Astrocyte (in vitro differentiated cells and primary cell): ENCODE measurements at regions not wholly inside any gene's neighbourhood (a gene's known extent, or its start where the extent isn't known, plus 50 kb on each side); places are given as distances from the start of the nearest gene placed in this dataset.
"Not testable (repeated sequence)": the region's sequence is repeated elsewhere in the genome, so short reads cannot be mapped to it uniquely, and the experiment has no call there.

Experiments
- DNase-seq: peaks from one replicate; pipeline ENCODE4 v3.0.0-alpha.2; 2010; ENCODE audit warnings: low read depth
- FAIRE-seq: peaks from 2 replicates; lab custom pipeline; 2011; peaks lifted over from hg19 to GRCh38; lab: Jason Lieb, UNC
- H2AFZ ChIP-seq: 2 replicates; pipeline ENCODE4 v1.6.0; 2012; ENCODE audit warnings: low read depth, low read length, inconsistent platforms
- H3K27ac ChIP-seq: 2 replicates; pipeline ENCODE4 v1.5.1; 2011; ENCODE audit warnings: low read depth, low read length, inconsistent platforms
- H3K27me3 ChIP-seq: 2 replicates; pipeline ENCODE4 v1.6.0; 2011; ENCODE audit warnings: low read length, inconsistent platforms; ENCODE audit not compliant: insufficient read depth
- H3K36me3 ChIP-seq: 2 replicates; pipeline ENCODE4 v1.5.1; 2011; ENCODE audit warnings: low read length, inconsistent platforms; ENCODE audit not compliant: insufficient read depth
- H3K4me1 ChIP-seq: 2 replicates; pipeline ENCODE4 v1.5.1; 2011; ENCODE audit warnings: low read length, inconsistent platforms; ENCODE audit not compliant: insufficient read depth
- H3K4me2 ChIP-seq: 2 replicates; pipeline ENCODE4 v1.6.0; 2012; ENCODE audit warnings: low read length, inconsistent platforms
- H3K4me3 ChIP-seq: 2 replicates; pipeline ENCODE4 v1.5.1; 2011; ENCODE audit warnings: low read depth, mild to moderate bottlenecking, low read length, inconsistent platforms; ENCODE audit not compliant: insufficient read depth
- H3K79me2 ChIP-seq: 2 replicates; pipeline ENCODE4 v1.6.0; 2012; ENCODE audit warnings: mild to moderate bottlenecking, low read length, inconsistent platforms; ENCODE audit not compliant: insufficient read depth
- H3K9ac ChIP-seq: 2 replicates; pipeline ENCODE4 v1.6.0; 2012; ENCODE audit warnings: mild to moderate bottlenecking, low read length, inconsistent platforms
- H3K9me3 ChIP-seq: 2 replicates; pipeline ENCODE4 v1.5.1; 2012; ENCODE audit warnings: low read depth, mild to moderate bottlenecking, low read length, inconsistent platforms; ENCODE audit not compliant: insufficient read depth
- H4K20me1 ChIP-seq: 2 replicates; pipeline ENCODE4 v1.6.0; 2012; ENCODE audit warnings: low read length, inconsistent platforms; ENCODE audit not compliant: insufficient read depth
- H3K27ac Mint-ChIP-seq: one replicate; pipeline ENCODE4 v1.8.0; 2021; ENCODE audit warnings: mild to moderate bottlenecking, mixed read lengths; ENCODE audit not compliant: unreplicated experiment
- H3K27me3 Mint-ChIP-seq: one replicate; pipeline ENCODE4 v1.8.0; 2021; ENCODE audit warnings: low read depth, mixed read lengths; ENCODE audit not compliant: unreplicated experiment
- H3K36me3 Mint-ChIP-seq: one replicate; pipeline ENCODE4 v1.8.0; 2021; ENCODE audit warnings: low read depth, mixed read lengths; ENCODE audit not compliant: unreplicated experiment
- H3K4me1 Mint-ChIP-seq: one replicate; pipeline ENCODE4 v1.8.0; 2021; ENCODE audit warnings: low read depth, mixed read lengths; ENCODE audit not compliant: unreplicated experiment
- H3K4me3 Mint-ChIP-seq: one replicate; pipeline ENCODE4 v1.8.0; 2021; ENCODE audit warnings: mild to moderate bottlenecking, moderate library complexity, mixed read lengths; ENCODE audit not compliant: unreplicated experiment
- H3K9me3 Mint-ChIP-seq: one replicate; pipeline ENCODE4 v1.8.0; 2021; ENCODE audit warnings: mild to moderate bottlenecking, mixed read lengths; ENCODE audit not compliant: unreplicated experiment

- not testable (repeated sequence) for H3K27ac Mint-ChIP-seq
Observed at GRCh38 chr2:132317026-132317680, 99.5 kb upstream of the GPR39 start.

DNA sequence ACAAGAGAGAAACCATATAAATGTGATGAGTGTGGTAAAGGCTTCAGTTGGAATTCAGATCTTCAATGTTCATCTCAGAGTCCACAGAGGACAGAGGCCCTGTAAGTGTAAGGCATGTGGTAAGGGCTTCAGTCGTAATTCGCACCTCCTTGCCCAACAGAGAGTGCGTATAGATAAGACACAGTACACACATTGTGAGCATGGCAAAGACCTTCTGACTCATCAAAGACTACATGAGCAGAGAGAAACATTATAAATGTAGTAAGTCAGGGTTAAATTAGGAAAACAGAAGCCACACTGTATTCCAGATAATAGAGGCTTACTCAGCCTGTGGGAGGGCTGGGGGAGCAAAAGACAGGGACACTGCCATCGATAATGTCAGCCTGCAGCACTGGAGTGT is 98.1 kb upstream of the GPR39 start:
- H2AFZ ChIP-seq, H3K4me3 Mint-ChIP-seq, H3K36me3 ChIP-seq, H3K36me3 Mint-ChIP-seq, H3K4me3 ChIP-seq, H3K4me2 ChIP-seq, H3K27ac ChIP-seq, H3K27me3 Mint-ChIP-seq, H3K9me3 ChIP-seq, H3K4me1 Mint-ChIP-seq, H3K27ac Mint-ChIP-seq, H3K79me2 ChIP-seq, H3K9ac ChIP-seq, FAIRE-seq, H3K4me1 ChIP-seq, H3K9me3 Mint-ChIP-seq, H3K27me3 ChIP-seq, H4K20me1 ChIP-seq: not testable (repeated sequence)
- peak; percentile 5 for DNase-seq

More at GRCh38 chr2:132317026-132317680, 99.5 kb upstream of the GPR39 start:
- H2AFZ ChIP-seq, H3K36me3 Mint-ChIP-seq, H3K27me3 ChIP-seq, H3K27me3 Mint-ChIP-seq, H3K27ac ChIP-seq, H3K4me1 Mint-ChIP-seq, H3K4me3 ChIP-seq, H3K4me1 ChIP-seq, FAIRE-seq, H3K36me3 ChIP-seq, H3K4me2 ChIP-seq, H3K9me3 ChIP-seq, H3K4me3 Mint-ChIP-seq, H3K9ac ChIP-seq, H4K20me1 ChIP-seq, DNase-seq, H3K79me2 ChIP-seq, H3K9me3 Mint-ChIP-seq: not testable (repeated sequence)

- H3K4me2 ChIP-seq, FAIRE-seq, H3K36me3 ChIP-seq, H3K9me3 Mint-ChIP-seq, H3K79me2 ChIP-seq, H3K27ac Mint-ChIP-seq, H3K9ac ChIP-seq, H3K27me3 Mint-ChIP-seq, H3K27me3 ChIP-seq, H3K36me3 Mint-ChIP-seq, H3K4me1 ChIP-seq, H2AFZ ChIP-seq, H4K20me1 ChIP-seq, H3K4me3 ChIP-seq, DNase-seq, H3K4me3 Mint-ChIP-seq, H3K27ac ChIP-seq, H3K9me3 ChIP-seq, H3K4me1 Mint-ChIP-seq: not testable (repeated sequence)
Observed at GRCh38 chr2:132324005-132324404, 92.6 kb upstream of the GPR39 start.

DNA sequence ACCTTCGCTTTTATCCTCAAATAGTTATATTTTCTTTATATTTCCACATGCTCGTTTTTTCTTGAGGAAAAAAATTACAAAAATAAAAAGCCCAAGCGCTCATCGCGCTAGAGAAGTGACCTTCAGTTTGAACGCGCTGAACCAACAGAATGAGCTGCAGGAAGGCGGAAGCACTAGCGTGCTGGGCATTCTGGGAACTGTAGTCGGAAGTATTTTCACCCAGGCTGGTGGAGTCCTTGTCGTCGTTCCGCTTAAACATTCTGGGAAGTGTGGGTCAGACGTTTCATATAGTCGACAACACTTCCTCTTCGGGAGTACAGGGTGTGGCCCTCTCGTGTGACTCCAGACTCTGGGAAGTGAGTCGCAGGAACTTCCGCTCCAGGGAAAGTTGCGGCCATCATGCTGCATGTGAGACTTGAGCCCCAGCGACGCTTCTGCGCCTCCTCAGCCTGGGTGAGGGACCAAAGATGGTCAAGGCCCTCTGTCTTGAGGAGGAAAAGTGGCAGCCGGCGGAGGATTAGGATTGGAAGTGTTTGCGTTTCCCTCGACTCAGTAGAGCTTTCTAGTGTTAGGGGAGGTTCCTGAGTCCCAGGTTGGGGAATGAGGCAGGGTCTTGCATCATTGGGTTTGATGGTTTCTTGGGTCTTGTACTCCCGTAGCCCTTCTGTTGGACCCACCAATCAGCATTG is 84.1 kb upstream of the GPR39 start:
- not testable (repeated sequence) for H3K4me3 ChIP-seq, H3K27me3 ChIP-seq, H3K36me3 ChIP-seq, H3K4me3 Mint-ChIP-seq, H3K4me2 ChIP-seq, DNase-seq, H3K9me3 ChIP-seq, H3K9ac ChIP-seq, H3K27me3 Mint-ChIP-seq, H3K9me3 Mint-ChIP-seq, H3K36me3 Mint-ChIP-seq, H2AFZ ChIP-seq, H3K27ac ChIP-seq, H3K27ac Mint-ChIP-seq, H3K79me2 ChIP-seq, H4K20me1 ChIP-seq, H3K4me1 Mint-ChIP-seq, H3K4me1 ChIP-seq, FAIRE-seq

DNA sequence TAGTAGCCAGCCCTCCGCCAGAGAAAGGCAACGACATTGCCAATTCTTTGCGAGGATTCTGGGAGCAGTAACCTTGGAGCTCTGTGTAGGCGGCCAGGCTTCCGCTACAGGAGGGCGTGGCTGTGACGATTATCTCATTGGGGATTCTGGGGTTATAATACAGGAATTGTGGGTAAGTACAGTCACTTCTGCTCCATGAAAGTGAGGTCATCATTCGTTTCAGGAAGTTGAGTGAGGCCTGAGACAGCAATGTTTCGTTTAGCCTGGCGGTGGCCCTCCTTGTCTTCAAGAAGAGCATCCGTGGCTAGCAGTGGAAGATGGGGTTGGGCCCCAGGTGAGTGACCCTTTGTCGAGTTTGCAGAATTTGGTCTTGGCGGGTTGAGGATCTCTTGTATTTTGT is 79.5 kb upstream of the GPR39 start:
- not testable (repeated sequence) for H3K36me3 Mint-ChIP-seq, H3K9ac ChIP-seq, H3K36me3 ChIP-seq, H3K4me1 Mint-ChIP-seq, H3K27me3 ChIP-seq, H3K4me1 ChIP-seq, H4K20me1 ChIP-seq, H3K9me3 Mint-ChIP-seq, H3K27ac ChIP-seq, FAIRE-seq, H3K4me3 ChIP-seq, H3K27me3 Mint-ChIP-seq, H3K4me2 ChIP-seq, H3K4me3 Mint-ChIP-seq, H3K9me3 ChIP-seq, DNase-seq, H3K79me2 ChIP-seq, H3K27ac Mint-ChIP-seq, H2AFZ ChIP-seq

- not testable (repeated sequence) for H3K36me3 ChIP-seq, H3K79me2 ChIP-seq, H3K4me3 Mint-ChIP-seq, H3K4me1 ChIP-seq, H3K4me1 Mint-ChIP-seq, H3K9ac ChIP-seq, H3K27me3 Mint-ChIP-seq, H2AFZ ChIP-seq, DNase-seq, H4K20me1 ChIP-seq, H3K4me3 ChIP-seq, H3K27me3 ChIP-seq, H3K9me3 Mint-ChIP-seq, H3K4me2 ChIP-seq, H3K36me3 Mint-ChIP-seq, FAIRE-seq, H3K27ac ChIP-seq, H3K9me3 ChIP-seq
- peak overlapping the region; percentile 34 for H3K27ac Mint-ChIP-seq
Observed at GRCh38 chr2:132337844-132338243, 78.8 kb upstream of the GPR39 start.
